Muscle of arm (tissue), 1 donor: ENCODE measurements at regions not wholly inside any gene's neighbourhood (a gene's known extent, or its start where the extent isn't known, plus 50 kb on each side); places are given as distances from the start of the nearest gene placed in this dataset.
"Not testable (repeated sequence)": the region's sequence is repeated elsewhere in the genome, so short reads cannot be mapped to it uniquely, and the experiment has no call there.

ENCODE experiments used
- DNase-seq: peaks from one replicate; pipeline ENCODE4 v3.0.0-alpha.2; 2013

DNA sequence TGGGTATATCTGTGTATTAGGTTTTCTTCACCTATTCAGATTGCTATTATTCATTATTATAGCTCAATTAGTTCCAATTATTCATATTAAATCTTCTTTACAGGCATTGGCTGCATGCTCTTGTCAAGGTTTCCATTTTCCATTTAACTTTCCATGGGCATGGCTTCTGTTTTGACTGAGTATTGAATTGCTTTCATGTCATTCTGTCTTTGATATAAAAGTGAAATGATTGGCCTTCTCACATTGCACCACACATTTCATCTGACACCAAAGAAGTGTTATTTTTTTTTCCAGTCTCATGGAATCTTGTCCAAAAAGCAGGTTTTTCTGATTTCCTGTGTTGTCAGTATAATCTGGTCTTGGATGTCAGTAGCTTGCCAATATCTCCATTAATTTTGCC lies 1244.3 kb downstream of the RAPGEF2 start:
- no peak for DNase-seq

DNA sequence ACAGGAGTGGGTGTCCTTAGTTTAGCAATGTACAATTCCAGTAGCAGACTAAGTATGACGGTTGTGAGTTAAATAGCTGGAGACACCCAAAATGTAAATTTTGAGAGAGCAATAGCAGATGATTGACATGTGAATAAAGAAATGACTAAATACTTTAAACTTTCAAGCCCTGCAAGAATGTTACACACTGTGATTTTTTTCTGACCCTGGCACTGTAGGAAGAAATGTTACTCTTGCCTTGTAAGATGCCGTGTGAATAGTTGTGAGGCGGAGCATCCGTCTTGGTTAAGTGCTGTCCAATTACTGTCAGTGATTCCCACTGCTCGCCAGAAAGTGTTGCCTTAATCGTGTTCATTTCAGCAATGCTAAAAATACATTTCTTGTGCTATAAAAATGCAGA lies 1248.1 kb downstream of the RAPGEF2 start:
- DNase-seq, result no peak

DNA sequence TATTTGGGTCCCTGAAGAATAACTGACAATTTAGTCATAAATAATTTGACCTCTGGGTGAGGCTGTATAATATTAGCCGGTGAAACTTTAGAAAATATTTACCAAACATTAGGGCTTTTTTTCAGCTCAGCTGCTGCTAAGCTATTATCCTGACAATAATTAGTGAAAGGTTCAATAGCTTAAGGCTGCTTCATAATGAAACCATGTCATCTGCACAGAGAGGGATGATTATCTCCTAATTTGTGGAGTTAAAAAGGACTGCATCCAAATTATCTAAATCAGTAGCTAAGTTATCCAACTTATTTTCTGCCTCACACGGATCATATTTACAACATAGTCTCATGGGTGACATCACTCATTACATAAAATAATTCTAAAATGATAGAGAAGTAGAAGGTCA lies 1249.8 kb downstream of the RAPGEF2 start:
- no peak for DNase-seq

GRCh38 chr4:160353548-160353947 lies 1250.7 kb downstream of the RAPGEF2 start:
- DNase-seq, result peak; percentile 18

GRCh38 chr4:160362478-160362877 lies 1259.6 kb downstream of the RAPGEF2 start:
- DNase-seq, result no peak

- DNase-seq, result no peak
Observed at GRCh38 chr4:160364217-160364616, 1261.3 kb downstream of the RAPGEF2 start.

DNA sequence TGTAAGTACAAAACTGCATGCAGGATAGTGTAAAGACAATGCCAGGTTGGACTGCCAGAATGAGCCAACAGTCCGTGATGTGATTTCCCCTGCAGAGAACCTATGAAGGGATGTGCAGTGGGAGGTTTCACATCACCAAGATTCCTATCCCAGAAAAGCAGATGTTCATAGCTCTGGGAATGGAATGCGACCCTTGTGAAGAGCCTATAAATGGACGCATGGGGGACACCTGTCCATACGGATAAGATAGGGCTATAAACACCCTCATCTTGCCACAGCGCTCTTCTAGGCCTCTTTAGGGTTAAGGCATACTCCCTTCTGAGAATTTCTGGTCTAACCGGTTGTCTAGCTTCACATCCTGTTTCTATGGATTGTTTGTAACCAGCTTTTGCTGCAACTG lies 1261.8 kb downstream of the RAPGEF2 start:
- not testable (repeated sequence) for DNase-seq

GRCh38 chr4:160365383-160365782 lies 1262.5 kb downstream of the RAPGEF2 start:
- not testable (repeated sequence) for DNase-seq

DNA sequence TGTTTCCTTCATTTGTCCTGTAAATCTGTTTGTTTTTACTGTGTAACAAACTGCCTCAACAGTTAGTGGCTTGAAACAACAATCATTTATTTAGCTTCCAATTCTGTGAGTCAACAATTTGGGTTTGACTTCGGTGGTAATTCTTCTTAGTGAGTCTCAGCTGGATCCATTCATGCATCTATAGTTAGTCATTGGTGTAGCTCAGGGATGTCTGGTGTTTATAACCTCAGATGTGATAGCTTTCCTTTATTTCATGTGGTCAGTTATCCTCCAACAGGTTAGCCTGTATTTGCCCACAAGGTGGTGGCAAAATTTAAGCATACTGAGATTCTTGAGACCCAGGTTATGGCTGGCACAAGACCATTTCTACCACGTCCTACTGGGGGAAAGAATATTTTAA lies 1267.2 kb downstream of the RAPGEF2 start:
- DNase-seq, result no peak

DNA sequence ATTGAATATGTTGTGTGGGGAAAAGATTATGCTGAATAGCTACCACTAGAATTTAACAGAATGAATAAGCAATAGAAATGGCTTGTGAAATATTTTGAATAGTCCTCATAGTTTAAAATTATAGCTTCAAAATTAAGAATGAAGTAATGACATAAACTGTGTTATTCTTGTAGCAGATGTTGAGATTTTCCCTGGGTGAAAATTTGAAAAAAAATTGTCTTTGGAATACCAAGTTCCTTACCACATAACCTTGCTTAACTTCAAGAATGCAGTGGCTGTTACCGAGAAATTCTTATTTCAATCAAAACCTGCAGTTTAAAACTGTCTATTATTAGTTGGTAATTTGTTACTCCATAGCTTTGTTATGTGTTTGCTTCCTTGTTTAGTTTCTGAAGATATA lies 1268.6 kb downstream of the RAPGEF2 start:
- no peak for DNase-seq

DNA sequence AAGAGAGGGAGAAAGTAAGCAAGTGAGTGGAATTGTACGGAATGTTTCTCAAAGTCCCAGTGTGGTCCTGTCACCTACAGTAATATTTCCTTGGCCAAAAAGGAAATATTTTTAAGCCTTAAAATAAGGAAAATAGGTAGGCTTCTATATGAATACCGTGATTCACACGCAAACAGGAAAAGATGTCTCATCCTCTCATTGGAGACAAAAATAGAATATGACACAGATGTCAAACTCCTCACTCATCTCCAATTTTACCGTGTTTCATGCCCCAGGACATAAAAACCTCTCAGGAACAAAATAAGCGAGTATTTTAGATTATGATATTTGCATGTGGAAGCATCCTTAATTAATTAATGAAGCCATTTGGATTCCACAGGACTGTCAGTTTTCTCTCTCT lies 1269.5 kb downstream of the RAPGEF2 start:
- no peak for DNase-seq

DNA sequence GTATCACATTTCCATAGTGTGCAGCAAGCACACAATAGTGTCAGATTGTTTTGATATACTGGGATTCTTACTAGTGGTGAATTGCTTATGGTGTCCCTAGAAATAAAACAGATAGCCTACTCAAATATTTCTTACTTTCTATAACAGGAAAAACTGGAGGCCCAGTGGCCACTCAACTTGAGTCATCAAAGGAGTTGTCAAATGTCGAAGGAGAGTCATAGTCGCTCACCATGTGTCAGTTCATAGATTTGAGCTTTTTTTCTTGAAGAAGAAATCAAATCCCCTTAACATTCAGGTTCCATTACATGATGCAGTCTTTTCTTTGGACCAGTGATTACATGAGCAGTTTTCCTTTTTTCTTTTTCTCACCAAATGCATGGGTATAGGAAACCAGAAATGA lies 1271.0 kb downstream of the RAPGEF2 start:
- no peak for DNase-seq

DNA sequence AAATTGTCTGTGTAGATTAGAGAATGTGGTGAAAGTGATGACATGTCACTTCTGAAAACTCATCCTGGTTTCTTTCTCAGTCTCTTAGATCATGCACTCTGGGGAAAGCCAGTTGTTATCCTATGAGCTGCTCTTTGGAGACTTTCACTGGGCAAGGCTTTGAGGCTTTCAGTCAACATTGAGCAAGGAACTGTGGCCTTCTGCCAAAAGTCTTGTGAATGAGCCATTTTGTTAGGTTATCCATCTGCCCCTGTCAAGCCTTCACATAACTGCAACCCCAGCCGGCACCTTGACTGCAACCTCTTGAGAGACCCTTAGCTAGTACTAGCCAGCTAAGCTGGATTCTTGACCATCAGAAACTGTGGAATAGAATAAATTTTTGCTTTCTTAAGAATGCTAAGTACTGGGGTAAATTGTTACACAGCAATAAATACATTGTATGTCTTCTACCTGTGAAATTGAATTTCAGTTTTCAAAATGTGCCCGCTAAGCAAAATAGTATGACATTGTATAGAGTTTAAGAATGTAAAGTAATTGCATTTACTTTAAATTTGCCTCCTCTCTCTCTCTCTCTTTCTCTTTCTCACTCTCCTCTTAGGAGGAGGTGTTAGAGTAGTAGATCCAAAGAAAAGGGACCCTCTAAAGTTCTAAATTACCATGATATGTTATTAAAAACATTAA lies 1273.0 kb downstream of the RAPGEF2 start:
- DNase-seq, result no peak

DNA sequence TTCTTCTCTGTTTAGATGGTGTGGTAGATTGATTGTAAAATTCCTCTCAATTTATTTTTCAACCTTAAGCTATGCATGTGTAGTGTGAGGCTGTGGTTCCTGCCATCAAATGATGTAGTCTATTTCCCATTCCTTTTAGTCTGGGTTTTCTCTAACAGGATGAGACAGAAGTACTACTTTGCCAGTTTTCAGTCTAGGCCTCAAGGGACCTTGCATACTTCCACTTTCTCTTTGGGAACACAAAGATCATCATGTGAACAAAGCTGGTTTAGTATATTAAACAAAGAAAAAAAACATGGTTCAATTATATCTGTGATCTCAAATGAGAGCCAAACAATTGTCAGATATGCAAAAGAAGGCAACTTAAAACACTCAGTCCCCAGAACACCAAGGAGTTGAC lies 1284.0 kb downstream of the RAPGEF2 start:
- peak; percentile 25 for DNase-seq

DNA sequence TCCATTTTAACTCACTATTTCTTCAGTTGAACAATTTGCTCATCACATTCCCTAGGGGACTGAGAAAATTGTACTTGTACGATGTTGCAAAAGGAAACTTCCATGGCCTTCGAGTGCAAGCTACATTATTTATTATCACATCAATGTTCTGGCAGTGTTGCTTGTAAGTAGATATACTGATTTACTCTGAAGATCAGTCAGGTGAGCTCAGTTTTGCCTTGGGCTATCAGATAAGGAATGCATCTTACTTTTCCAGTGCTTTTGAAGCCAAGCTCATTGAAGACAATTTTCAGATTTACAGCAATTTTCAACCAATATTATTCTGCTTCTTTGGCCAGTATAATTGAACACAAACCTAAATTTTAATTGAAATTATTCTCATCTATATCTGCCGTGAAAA lies 1296.9 kb downstream of the RAPGEF2 start:
- DNase-seq, result no peak

GRCh38 chr4:160403081-160403480 lies 1300.2 kb downstream of the RAPGEF2 start:
- DNase-seq, result no peak

DNA sequence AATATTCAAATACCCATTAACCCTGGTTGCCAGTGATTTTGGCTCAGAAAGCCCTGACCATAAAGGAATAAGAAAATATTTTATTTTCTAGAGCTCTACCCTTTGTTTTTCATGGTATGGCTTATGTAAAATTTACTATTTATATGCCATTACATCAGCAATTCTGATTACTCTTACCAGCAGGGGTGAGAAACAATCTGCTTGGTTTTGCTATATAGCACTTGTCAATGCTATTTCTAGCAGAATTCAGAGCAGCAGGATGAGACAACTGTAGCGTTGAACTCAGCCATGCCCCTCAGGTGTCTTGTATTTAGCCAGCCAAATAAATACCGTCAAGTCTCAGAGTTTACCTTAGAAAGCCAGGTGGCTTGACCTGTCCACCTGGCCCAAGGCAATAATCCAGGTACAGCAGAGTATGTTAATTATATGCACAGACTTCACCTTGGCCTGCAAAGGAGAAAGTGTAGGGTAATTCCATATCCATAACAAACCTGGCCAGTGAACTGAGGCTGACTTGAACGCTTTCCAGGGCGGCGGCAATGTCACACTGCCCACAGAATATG lies 1303.5 kb downstream of the RAPGEF2 start:
- DNase-seq, result no peak

DNA sequence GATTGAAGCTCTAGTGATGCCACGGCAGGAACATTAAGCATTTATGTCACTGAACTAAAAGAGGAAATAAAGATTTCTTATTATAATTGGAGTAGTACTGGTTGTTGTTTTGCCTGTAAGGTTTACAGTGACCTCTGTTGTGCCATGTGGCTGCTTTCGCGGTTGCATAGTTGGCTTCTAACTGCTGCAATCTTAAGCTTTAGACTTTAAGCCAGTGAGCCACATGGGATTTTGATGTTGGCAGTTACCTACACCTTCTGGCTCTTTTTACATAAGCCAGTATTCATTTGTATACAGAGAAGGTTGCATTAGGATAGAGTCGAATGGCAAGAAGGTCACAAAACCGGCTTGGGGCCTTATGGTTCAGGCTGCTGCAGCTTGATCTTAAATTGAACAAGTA lies 1311.6 kb downstream of the RAPGEF2 start:
- no peak for DNase-seq

GRCh38 chr4:160423879-160424451 lies 1321.1 kb downstream of the RAPGEF2 start:
- no peak for DNase-seq

DNA sequence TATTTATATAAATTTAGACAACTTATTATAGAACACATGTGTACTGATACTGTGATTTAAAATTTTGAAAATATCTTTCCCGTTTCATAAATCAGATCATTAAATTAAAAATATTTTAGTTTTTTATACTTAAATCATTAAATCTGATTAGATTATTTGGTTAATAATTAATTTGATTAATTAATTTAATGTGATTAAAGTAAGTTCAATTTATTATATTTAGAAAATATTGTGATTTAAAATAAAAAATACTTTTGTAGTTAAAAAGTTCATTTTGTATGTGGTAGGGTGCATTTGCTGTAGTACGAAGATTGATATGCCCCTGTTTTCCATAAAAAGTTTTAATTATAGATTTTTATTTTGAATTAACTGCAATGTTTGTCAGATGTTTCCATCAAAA lies 1323.4 kb downstream of the RAPGEF2 start:
- DNase-seq, result no peak

GRCh38 chr4:160450876-160451275 lies 1348.0 kb downstream of the RAPGEF2 start:
- no peak for DNase-seq

GRCh38 chr4:160481696-160482690 lies 1379.1 kb downstream of the RAPGEF2 start:
- DNase-seq, result not testable (repeated sequence)
